Peyer's patch (tissue), 4 donors: ENCODE measurements at regions not wholly inside any gene's neighbourhood (a gene's known extent, or its start where the extent isn't known, plus 50 kb on each side); places are given as distances from the start of the nearest gene placed in this dataset.
"Not testable (repeated sequence)": the region's sequence is repeated elsewhere in the genome, so short reads cannot be mapped to it uniquely, and the experiment has no call there.

Experiments
- POLR2A ChIP-seq, 2 donors: fragments of 450-650 bp; IDR thresholded peaks; one replicate each; pipeline ENCODE4 v1.5.1; 2017; ENCODE audit warnings: antibody characterized with exemption in 2 of 2, mild to moderate bottlenecking in 2 of 2, moderate library complexity in 2 of 2
- TF ChIP-seq, protein P1 (sequence below), 6 experiments: fragments of 450-650 bp in 4 of 6; fragments of 200-600 bp in 2 of 6; sonication (generic) in 1 of 6; IDR thresholded peaks; one replicate each; pipeline ENCODE4 v1.5.1; 2017 to 2019; ENCODE audit warnings: antibody characterized with exemption in 6 of 6, mild to moderate bottlenecking in 3 of 6, moderate library complexity in 1 of 6

DNA sequence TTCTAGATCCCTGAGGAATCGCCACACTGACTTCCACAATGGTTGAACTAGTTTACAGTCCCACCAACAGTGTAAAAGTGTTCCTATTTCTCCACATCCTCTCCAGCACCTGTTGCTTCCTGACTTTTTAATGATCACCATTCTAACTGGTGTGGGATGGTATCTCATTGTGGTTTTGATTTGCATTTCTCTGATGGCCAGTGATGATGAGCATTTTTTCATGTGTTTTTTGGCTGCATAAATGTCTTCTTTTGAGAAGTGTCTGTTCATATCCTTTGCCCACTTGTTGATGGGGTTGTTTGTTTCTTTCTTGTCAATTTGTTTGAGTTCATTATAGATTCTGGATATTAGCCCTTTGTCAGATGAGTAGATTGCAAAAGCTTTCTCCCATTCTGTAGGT is 216.6 kb downstream of the USP46 start:
- not testable (repeated sequence) for TF ChIP-seq POLR2A (IDR thresholded peaks at IDR 0.05)
- TF ChIP-seq, protein P1, sequence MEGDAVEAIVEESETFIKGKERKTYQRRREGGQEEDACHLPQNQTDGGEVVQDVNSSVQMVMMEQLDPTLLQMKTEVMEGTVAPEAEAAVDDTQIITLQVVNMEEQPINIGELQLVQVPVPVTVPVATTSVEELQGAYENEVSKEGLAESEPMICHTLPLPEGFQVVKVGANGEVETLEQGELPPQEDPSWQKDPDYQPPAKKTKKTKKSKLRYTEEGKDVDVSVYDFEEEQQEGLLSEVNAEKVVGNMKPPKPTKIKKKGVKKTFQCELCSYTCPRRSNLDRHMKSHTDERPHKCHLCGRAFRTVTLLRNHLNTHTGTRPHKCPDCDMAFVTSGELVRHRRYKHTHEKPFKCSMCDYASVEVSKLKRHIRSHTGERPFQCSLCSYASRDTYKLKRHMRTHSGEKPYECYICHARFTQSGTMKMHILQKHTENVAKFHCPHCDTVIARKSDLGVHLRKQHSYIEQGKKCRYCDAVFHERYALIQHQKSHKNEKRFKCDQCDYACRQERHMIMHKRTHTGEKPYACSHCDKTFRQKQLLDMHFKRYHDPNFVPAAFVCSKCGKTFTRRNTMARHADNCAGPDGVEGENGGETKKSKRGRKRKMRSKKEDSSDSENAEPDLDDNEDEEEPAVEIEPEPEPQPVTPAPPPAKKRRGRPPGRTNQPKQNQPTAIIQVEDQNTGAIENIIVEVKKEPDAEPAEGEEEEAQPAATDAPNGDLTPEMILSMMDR (IDR thresholded peaks at IDR 0.05), result not testable (repeated sequence)
